Superior temporal gyrus (tissue), 1 donor: ENCODE measurements at regions not wholly inside any gene's neighbourhood (a gene's known extent, or its start where the extent isn't known, plus 50 kb on each side); places are given as distances from the start of the nearest gene placed in this dataset.
"Not testable (repeated sequence)": the region's sequence is repeated elsewhere in the genome, so short reads cannot be mapped to it uniquely, and the experiment has no call there.

Experiments
- DNase-seq: peaks from one replicate; pipeline ENCODE4 v3.0.0-alpha.2; 2016; ENCODE audit errors: extremely low spot score

DNA sequence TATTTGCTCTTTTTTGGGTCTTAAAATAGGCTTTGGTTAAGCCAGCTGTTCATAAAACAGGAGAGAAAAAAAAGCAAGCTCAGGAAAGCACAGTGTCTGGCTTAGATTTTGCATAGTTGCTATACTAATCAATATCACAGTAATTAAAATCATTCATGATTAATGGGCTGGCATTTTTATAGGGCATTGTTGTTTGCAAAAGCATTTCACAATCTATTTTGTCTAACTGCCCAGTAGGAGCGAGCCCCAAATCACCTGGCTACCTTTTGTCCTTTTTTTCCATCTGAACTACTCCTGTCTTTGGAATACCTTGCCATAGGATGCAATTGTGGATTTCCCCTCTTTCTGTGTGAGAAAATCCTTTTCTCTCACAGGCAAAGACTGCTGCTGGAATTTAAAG lies 619.8 kb downstream of the JRKL start:
- DNase-seq: no peak

GRCh38 chr11:97010997-97011396 lies 621.2 kb downstream of the JRKL start:
- not testable (repeated sequence) for DNase-seq

- no peak for DNase-seq
These were observed 625.5 kb downstream of the JRKL start for GRCh38 chr11:97015327-97015726.

DNA sequence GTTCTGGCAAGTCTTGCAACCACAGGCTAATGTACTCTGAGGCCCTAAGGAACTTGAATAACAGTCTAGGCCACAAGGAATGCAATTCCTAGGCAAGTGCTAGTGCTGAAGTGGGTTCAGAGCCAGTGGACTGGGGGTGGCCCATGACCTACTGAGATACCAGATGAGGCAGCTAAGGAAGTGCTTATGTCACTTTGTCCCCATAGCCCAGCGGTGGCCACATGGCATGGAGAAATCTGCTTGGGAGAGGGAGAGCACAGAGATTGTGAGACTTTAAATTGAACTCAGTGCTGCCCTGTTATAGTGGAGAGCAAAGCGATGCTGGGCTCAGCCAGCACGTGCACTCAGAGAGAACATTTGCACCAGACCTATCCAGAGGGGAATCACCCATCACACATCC lies 629.5 kb downstream of the JRKL start:
- no peak for DNase-seq

DNA sequence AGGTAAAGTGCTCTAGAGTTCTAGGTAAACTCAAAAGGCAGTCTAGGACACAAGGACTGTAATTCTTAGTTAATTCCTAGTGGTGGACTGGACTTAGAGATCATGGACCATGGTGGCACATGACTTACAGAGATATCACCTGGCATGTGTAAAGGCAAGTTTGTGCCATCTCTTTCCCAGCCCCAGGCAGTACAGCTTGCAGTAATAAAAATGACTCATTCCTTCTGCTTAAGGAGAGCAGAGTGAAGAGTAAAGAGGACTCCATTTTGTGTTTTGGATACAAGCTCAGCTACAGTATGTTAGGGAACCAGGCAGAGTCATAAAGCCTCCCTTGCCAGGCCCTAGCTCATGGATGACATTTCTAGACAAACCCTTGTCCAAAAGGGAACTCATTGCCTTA lies 629.9 kb downstream of the JRKL start:
- no peak for DNase-seq

GRCh38 chr11:97022955-97023354 lies 633.1 kb downstream of the JRKL start:
- no peak for DNase-seq

- no peak for DNase-seq
These were observed 639.1 kb downstream of the JRKL start for GRCh38 chr11:97028836-97029406.

DNA sequence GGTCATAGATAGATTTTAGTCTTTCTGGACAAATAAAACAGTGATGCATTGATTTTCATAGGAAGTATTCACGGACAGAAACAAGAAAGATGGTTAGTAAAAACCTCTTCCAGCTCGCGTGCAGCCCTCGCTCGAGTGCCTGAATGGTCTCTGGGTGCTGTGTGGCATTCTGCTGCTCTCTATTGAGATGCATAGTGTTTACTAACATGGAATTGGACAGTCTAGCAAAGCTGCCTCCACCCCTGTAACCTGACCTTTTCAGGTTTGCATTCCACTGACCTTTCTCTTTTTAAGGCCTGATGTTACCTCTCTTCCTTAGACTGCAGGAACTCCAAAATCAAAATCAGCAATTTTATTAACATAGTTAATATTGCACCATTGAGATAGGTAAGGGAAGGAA lies 643.4 kb downstream of the JRKL start:
- no peak for DNase-seq

DNA sequence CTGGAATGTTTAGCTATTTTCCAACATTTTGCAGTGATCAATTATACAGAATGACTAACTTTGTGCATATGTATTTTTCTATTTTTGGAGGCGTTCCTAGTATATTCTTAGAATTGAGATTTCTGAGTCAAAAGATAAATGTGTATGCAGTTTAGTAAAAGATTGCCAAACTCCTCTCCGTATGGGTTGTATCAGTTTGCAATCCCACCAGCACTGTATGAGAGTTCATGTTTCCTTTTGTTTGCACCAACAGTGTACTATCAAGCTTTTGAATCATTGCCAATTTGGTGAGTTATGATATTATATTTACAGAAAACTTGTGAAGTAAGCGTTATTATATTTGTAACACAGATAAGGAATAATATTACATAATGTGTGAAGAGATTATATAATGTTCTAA lies 658.7 kb downstream of the JRKL start:
- no peak for DNase-seq

- DNase-seq: no peak
These were observed 670.4 kb downstream of the JRKL start for GRCh38 chr11:97060184-97060583.

GRCh38 chr11:97069160-97069559 lies 679.3 kb downstream of the JRKL start:
- no peak for DNase-seq

DNA sequence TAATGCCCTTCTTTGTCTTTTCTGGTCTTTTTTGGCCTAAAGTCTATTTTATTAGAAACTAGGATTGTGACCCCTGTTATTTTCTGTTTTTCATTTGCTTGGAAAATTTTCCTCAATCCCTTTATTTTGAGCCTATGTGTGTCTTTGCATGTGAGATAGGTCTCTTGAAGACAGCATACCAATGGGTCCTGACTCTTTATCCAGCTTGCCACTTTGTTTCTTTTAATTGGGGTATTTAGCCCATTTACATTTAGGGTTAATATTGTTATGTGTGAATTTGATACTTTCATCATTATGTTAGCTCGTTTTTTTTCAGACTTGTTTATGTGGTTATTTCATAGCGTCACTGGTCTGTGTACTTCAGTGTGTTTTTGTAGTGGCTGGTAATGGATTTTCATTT lies 682.6 kb downstream of the JRKL start:
- no peak for DNase-seq

- not testable (repeated sequence) for DNase-seq
These were observed 686.9 kb downstream of the JRKL start for GRCh38 chr11:97076666-97077065.

GRCh38 chr11:97078443-97078842 lies 688.6 kb downstream of the JRKL start:
- no peak for DNase-seq

GRCh38 chr11:97079244-97079643 lies 689.4 kb downstream of the JRKL start:
- DNase-seq: no peak

- DNase-seq: no peak
These were observed 697.6 kb downstream of the JRKL start for GRCh38 chr11:97087419-97087818.

GRCh38 chr11:97092823-97093222 lies 703.0 kb downstream of the JRKL start:
- no peak for DNase-seq

- DNase-seq: not testable (repeated sequence)
These were observed 712.4 kb downstream of the JRKL start for GRCh38 chr11:97102180-97102579.

- DNase-seq: no peak
These were observed 717.8 kb downstream of the JRKL start for GRCh38 chr11:97107604-97108003.

DNA sequence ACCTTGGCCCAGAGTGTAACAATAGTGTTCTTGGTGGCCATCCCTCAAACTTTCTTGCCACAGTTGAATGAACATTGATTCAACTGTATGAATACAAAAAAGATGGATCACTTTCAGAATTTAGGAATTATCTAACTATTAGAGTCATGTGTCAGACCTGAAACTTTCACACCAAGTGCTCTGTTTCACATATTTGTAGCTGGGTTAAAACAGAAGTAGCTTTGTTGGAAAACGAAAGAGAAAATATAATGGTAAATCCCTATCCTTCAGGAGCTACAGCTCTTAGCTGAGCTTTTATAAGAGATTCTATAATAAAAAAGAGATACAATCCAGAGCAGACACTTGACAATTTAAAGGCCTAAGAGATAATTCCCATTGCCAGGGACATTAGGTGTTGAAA lies 719.3 kb downstream of the JRKL start:
- no peak for DNase-seq

GRCh38 chr11:97110376-97110775 lies 720.6 kb downstream of the JRKL start:
- DNase-seq: no peak

DNA sequence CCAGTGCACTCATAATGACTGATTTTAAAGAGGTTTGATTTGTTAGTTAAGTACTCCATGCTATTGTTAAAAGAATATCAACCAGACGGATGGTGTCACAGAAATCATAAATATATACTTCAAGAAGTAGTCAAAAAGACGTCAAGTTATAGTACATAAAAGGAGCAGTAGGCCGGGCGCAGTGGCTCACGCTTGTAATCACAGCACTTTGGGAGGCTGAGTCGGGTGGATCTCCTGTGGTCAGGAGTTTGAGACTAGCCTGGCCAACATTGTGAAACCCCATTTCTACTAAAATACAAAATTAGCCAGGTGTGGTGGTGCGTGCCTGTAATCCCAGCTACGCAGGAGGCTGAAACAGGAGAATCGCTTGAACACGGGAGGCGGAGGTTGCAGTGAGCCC lies 721.7 kb downstream of the JRKL start:
- no peak for DNase-seq

DNA sequence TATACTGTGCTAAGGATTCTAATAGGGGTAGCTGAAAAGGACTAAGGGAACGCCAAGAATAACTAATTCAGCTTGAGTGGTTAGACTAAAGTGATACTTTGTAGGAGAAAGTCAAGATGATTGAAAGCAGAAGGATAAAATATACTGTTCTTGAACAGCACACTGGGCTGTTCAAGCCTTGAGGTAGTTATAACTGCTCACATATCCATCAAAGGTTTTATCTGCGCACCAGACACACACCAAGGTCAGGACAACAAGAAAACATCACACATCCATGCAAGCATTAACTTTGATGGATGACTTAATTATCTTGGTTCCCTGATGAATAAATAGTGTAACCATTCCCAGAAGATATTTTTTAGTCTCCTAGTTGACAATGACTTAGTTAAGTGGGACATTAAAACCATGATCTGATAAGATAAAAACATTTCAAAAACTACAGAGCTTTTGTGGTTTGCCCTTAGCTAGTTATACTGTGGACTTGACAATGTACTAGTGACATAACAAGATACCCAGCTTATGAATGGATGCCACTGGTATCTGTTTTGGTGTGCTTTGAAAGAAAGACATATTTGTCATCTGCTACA lies 728.9 kb downstream of the JRKL start:
- DNase-seq: no peak

GRCh38 chr11:97123237-97123636 lies 733.4 kb downstream of the JRKL start:
- no peak for DNase-seq
